Ovary (tissue), 7 donors: ENCODE measurements at regions not wholly inside any gene's neighbourhood (a gene's known extent, or its start where the extent isn't known, plus 50 kb on each side); places are given as distances from the start of the nearest gene placed in this dataset.
"Not testable (repeated sequence)": the region's sequence is repeated elsewhere in the genome, so short reads cannot be mapped to it uniquely, and the experiment has no call there.

Source experiments
- DNase-seq, 5 donors: peaks; one replicate each; pipeline ENCODE4 v3.0.0-alpha.2; 2019 to 2020
- H3K27ac ChIP-seq, 2 donors: fragments of 200-600 bp; one replicate each; pipeline versions ENCODE4 v1.5.1 to v1.8.0; 2019 to 2022
- H3K27me3 ChIP-seq: fragments of 200-600 bp; one replicate; pipeline ENCODE4 v1.8.0; 2022
- H3K36me3 ChIP-seq: fragments of 200-600 bp; sonication (generic); one replicate; pipeline ENCODE4 v1.5.1; 2019
- H3K4me1 ChIP-seq: one replicate; pipeline ENCODE4 v1.8.1; 2013; ENCODE audit warnings: mild to moderate bottlenecking, moderate library complexity; ENCODE audit not compliant: insufficient read depth
- H3K4me3 ChIP-seq: fragments of 200-600 bp; sonication (generic); one replicate; pipeline ENCODE4 v1.5.1; 2017
- H3K9me3 ChIP-seq, 2 donors: fragments of 200-600 bp in 1 of 2; sonication (generic) in 1 of 2; one replicate each; pipeline versions ENCODE4 v1.5.1 to v1.8.1; 2013 to 2019; ENCODE audit warnings: mild to moderate bottlenecking in 1 of 2, moderate library complexity in 1 of 2
- CTCF ChIP-seq, 3 donors: fragments of 450-650 bp in 2 of 3; fragments of 200-600 bp in 1 of 3; IDR thresholded peaks; one replicate each; pipeline versions ENCODE4 v1.5.1 to v1.8.0; 2016 to 2022; ENCODE audit warnings: antibody characterized with exemption in 3 of 3, mild to moderate bottlenecking in 1 of 3
- EP300 ChIP-seq: sonication (generic); formaldehyde crosslinking; IDR thresholded peaks from one replicate; pipeline ENCODE4 v1.6.1; 2017; ENCODE audit warnings: antibody characterized with exemption
- POLR2A ChIP-seq: fragments of 450-650 bp; IDR thresholded peaks from one replicate; pipeline ENCODE4 v1.6.1; 2017; ENCODE audit warnings: antibody characterized with exemption, mild to moderate bottlenecking, moderate library complexity
- WGBS, 3 donors: extraction: QIAGEN DNeasy Blood & Tissue Kit in 1 of 3; methylation state at CpG; one replicate each; pipeline versions ENCODE4 v1.1.5 to v1.1.7; 2013 to 2017; 5-methylcytosine and 5-hydroxymethylcytosine counted together
- intact Hi-C, 4 donors: fragments of 100-400 bp; cut with DNase I; formaldehyde crosslinking; loops; one replicate each; pipeline versions ENCODE4 v1.11.0 to v1.15.1; 2022 to 2023
- donor health status: DM: no; HTN: no; CAD: no; lungs with moderate emphysema.
- donor health status: DM: no; HTN: no; CAD: no.
- donor health status: Bipolar disorder and iron deficiency.
- donor health status: DM: no; HTN: no; CAD: no.
- donor health status: DM: yes; HTN: yes; CAD: no.

GRCh38 chr6:4210629-4211419 lies 75.4 kb upstream of the ECI2 start:
- intact Hi-C loops: no loop called here

GRCh38 chr6:4209196-4209595 lies 73.8 kb upstream of the ECI2 start:
- TF ChIP-seq EP300 (no peak), CTCF (IDR thresholded peaks at IDR 0.05) (no peak), POLR2A (no peak)
- no peaks in the 10 kb centered on the region for H3K36me3 ChIP-seq
- no peak for DNase-seq
- intact Hi-C loops: no loop called here
- no peaks in the 10 kb centered on the region for H3K27me3 ChIP-seq
- 79 to 83% (median 82%) methylated on average over 2 of the region's 2 CpGs for WGBS, 3 donors
- no peak overlapping the region for H3K4me3 ChIP-seq
- H3K9me3 ChIP-seq: no peaks in the 10 kb centered on the region
- H3K27ac ChIP-seq: no peak overlapping the region
- no peaks in the 10 kb centered on the region for H3K4me1 ChIP-seq

More at GRCh38 chr6:4210629-4211419, 75.4 kb upstream of the ECI2 start:
- Histone ChIP-seq H3K9me3 (no peaks in the 10 kb centered on the region), H3K4me1 (no peaks in the 10 kb centered on the region), H3K27me3 (no peaks in the 10 kb centered on the region), H3K27ac (no peak overlapping the region), H3K36me3 (no peaks in the 10 kb centered on the region), H3K4me3 (no peak overlapping the region)
- TF ChIP-seq CTCF (IDR thresholded peaks at IDR 0.05) (peak in 1 of 3 donors; percentile 34), EP300 (no peak)
- DNase-seq: peak; percentile 16 to 64 (median 46)
- 39 to 61% (median 57%) methylated on average over 4 of the region's 4 CpGs for WGBS, 3 donors

GRCh38 chr6:4208158-4208557 lies 72.8 kb upstream of the ECI2 start:
- Histone ChIP-seq H3K4me3 (no peak overlapping the region), H3K36me3 (no peaks in the 10 kb centered on the region), H3K27me3 (no peaks in the 10 kb centered on the region), H3K4me1 (no peaks in the 10 kb centered on the region), H3K9me3 (no peaks in the 10 kb centered on the region), H3K27ac (no peak overlapping the region)
- intact Hi-C loops: no loop called here
- TF ChIP-seq EP300 (no peak), POLR2A (no peak), CTCF (IDR thresholded peaks at IDR 0.05) (no peak)
- 74 to 77% (median 76%) methylated on average over 2 of the region's 2 CpGs for WGBS, 3 donors
- DNase-seq: no peak

GRCh38 chr6:4203642-4204417 lies 68.5 kb upstream of the ECI2 start:
- intact Hi-C loops, H3K27ac ChIP-seq, H3K36me3 ChIP-seq, H3K4me1 ChIP-seq, H3K9me3 ChIP-seq, H3K27me3 ChIP-seq, DNase-seq, H3K4me3 ChIP-seq: not testable (repeated sequence)
- 90 to 94% (median 93%) methylated on average over 19 to 21 of the region's 21 CpGs for WGBS, 3 donors

GRCh38 chr6:4192627-4193026 lies 57.3 kb upstream of the ECI2 start:
- no peak for DNase-seq
- WGBS, 3 donors: 92 to 99% (median 98%) methylated on average over 3 of the region's 3 CpGs
- intact Hi-C loops: no loop called here
- H3K27ac ChIP-seq: no peak overlapping the region
- no peaks in the 10 kb centered on the region for H3K36me3 ChIP-seq
- no peak overlapping the region for H3K4me3 ChIP-seq
- H3K9me3 ChIP-seq: no peaks in the 10 kb centered on the region
- H3K4me1 ChIP-seq: no peaks in the 10 kb centered on the region
- no peak for TF ChIP-seq EP300
- TF ChIP-seq CTCF (IDR thresholded peaks at IDR 0.05): no peak
- TF ChIP-seq POLR2A: no peak
- no peaks in the 10 kb centered on the region for H3K27me3 ChIP-seq
